Embryonic facial prominence (tissue), 1 donor: ENCODE measurements at regions not wholly inside any gene's neighbourhood (a gene's known extent, or its start where the extent isn't known, plus 50 kb on each side); places are given as distances from the start of the nearest gene placed in this dataset.

ENCODE experiments used
- DNase-seq: peaks from one replicate; pipeline ENCODE4 v3.0.0-alpha.2; 2016; ENCODE audit errors: extremely low spot score

DNA sequence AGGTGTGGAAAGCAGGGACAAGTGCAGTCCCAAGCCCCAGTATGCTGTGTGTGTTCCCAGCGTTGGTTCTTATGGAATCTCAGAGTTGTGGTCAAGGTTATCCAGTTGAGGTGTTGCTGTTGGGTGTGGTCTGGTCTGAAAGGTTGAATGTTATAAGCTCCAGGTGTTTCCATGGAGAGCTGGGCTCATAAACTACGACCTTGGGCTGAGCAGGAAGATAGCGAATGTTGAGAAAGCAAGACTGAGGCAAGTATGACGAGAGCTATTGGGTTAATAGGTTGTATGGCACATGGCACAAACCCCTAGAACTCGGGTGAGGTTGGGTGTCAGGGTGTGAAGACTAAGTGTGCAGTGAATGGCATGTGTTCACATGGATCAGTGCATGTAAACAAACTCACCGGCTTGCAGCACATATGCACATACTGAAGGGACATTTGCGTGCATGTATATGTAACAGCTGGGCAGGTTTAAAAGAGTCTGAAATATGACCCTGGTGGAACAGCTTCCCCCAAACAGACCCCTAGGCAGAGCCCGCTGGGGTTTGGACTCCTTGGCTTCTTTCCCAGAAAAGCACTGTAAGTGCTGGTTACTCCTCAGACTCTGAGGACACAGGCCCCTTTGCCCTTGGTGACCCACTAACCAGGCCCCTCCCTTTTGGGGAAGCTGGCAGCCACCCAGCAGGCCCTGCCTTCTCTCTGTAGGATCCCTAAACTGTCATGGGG lies 117.5 kb downstream of the NAV1 start:
- peak; percentile 70 for DNase-seq

DNA sequence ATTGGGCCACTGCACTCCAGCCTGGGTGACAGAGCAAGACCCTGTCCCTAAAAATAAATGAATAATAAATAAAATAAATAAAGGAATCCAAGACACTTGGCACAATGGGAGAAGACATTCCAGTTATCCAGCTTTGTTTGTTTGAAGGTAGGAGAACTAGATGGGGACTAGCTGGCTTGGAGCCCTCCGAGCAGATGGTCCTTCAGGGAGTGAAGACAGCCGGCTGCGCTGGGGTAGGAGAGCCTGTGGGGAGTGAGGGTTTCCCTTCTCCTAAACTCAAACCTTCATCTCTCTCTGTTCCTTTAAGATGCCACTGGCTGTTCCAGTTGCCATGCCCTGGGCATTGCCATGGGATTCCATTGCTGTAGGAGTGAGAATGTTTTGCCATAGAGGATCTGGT lies 120.6 kb downstream of the NAV1 start:
- no peak for DNase-seq

DNA sequence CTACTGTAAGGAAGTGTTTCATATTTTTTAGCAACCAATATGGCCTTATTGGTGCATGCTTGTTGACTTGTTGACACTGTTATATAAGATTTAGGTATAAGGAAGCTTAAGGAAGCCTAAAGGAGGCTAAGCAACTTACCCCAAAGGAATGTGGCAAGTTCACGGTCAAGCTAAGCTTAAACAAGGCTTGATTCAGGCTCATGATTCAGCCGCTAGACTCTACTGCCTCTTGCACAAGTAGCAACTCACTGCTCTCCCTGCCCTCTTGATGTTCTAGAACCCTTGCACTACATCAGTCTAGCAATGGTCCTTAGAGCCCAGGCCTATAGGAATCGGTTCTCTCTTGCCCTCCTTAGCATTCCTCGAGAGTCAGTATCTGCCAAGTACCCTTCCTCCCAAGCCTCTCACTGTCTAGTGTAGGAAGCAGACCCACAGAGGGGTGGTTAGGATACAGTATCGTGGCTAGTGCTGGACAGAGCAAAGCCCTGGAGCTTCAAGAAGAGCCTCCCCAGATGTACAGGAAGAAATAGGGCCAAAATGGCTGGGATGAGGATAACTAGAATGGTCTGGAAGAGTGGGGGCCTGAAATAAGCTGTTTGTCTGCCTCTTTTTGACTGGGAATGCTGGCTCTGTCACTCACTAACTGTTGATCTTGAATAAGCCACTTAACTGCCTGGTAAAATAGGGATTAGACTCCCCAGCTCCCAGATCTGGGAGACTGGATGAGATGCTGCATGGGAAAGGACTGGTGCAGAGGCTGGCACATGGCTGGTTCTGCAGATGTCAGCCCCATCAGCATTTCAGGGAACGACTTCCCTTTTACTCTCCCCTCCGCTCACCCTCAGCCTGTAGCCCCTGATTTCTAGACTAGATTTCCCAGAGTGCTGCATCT lies 122.2 kb downstream of the NAV1 start:
- no peak for DNase-seq

DNA sequence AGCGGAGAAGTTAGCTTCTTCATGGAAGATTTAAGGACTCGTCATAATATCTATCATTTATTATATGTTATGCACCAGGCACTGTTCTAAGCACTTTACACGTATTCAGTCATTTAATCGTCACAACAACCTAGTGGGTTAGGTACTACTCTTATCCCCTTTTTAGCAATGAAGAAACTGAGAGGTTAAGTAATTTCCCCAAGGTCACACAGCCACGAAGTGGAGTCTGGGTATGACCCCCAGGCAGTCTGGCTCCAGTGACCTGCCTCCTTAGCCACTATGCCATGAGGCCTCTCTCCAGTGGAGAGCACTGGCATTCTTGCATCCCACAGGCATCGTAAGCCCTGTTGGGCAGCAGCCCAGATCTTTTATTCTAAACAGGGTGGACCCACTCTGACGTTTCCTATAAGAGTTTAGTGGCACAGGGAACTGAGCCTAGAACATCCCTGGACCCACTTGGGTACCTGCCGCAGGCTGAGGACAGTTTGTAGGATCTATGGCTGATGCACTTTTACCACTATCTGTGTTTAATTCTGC lies 123.0 kb downstream of the NAV1 start:
- DNase-seq = no peak

DNA sequence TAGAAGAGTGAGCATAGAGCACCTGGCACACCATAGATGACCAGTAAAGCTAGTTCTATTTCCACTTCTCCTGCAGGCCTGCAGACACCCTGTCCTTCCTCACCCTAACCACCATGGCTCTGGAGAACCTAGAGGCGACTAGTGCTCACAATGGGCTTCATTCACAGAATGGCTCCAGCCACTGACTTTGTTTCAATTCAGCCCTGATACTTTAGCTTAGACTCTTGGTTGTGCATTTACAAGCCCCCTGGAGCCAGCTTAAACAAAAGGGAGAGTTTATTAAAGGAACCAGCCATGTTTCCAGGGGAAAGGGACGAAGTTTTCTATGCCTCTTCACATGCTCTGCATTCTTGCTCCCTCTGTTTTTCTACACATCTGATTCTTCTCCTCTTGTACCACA lies 123.7 kb downstream of the NAV1 start:
- no peak for DNase-seq

DNA sequence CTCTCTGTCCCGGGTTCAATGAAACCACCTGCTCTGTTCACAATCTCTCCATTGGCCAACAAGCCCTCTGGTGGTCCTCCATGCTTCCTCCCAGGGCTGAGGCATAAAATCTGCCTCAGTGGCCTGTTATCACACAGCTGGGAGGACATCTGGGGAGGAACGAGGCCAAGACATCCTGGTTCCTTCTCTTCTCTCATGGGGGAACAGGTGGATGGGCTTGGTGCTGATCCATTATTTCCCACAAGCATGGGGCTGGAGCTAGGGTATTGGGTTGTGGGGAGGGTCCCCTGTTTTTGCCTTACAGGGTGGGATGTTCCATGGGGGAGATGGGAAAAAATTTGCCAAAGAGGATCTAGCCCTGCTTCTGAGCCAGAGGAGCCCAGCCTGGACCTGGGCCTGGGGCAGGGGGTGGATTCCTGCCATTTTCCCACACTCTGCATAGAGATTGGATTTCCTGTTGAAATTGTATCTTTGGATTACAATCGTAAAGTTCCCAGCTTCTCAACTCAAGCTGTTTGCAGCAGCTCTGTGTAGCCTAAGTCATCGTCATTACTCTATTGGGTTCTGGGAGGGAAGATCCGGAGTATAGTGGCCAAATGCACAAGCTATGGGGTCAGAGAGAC lies 124.7 kb downstream of the NAV1 start:
- DNase-seq = no peak

DNA sequence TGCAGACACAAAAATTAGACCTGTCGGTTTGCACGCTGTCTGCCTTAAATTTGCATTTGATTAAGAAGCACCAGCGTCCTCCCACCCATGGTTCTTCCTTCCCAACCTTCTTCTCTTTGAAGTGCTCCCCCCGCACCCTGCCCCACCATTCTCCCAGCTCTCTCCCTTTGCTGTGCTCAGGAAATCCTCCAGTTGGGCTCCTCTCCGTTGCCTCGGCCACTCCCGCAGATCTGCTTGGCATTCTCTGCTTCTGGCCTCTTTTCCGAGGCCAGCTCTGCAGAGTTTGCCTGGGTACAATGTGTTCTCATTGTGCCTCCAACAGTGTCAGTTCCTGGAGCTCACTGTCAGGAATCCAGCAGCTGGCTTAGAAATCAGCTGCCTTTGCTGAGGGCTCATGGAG lies 126.1 kb downstream of the NAV1 start:
- DNase-seq = no peak

DNA sequence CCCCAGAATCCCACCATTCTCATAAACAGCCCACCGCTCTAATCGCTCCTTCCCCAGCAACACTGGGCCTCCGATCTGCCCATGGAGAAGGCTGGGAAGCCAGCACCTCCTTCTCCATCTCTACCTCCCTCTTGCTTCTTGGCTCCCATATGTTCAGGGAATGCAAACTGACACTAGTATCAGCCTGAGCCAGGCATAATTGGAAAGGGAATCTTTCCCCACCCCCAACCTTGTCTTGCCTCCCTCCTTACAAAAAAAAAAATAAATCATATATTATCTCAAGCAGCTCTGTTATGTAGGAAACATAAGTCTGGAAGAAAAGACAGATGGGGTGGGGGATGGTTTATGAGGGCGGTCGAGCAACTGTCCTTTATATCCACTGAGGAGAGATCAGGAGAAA lies 127.2 kb downstream of the NAV1 start:
- DNase-seq = no peak

DNA sequence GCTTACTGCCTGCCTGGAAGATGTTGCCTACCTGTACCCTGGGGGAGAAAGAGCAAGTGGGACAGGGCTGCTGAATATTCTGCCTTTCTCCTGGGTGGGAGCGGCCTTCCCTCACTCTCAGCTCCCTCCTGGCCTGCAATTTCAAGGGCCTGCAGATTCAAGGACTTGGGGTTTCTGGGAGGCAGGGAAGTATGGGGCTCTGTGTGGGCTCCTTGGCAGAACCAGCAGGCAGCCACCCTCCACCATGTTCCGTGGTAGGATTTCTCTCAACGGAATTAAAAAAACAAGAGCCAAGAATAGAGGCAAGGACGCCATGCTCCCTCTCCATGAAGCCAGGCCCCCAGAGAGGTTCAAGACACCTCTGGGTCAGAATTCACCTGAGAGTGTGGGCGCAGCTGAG lies 127.7 kb downstream of the NAV1 start:
- DNase-seq = no peak

DNA sequence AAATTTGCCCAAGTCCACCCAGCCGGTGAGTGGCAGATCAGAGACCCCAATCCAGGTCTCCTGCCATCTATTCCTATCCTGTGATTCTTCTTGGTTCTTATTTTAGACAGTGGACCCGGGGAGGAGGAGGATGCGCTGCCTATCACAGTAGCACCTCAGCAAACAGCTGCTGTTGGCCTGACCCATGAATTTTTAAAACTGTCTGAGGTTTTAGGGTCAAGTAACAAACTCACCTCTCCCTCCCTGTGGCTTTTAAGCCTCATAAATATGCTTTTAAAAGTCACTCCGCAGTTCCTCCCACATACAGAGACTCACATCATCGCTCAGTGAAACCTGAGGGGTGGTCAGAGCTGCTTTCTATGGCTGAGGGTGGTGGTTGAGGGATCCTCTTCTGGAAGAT lies 128.6 kb downstream of the NAV1 start:
- no peak for DNase-seq

DNA sequence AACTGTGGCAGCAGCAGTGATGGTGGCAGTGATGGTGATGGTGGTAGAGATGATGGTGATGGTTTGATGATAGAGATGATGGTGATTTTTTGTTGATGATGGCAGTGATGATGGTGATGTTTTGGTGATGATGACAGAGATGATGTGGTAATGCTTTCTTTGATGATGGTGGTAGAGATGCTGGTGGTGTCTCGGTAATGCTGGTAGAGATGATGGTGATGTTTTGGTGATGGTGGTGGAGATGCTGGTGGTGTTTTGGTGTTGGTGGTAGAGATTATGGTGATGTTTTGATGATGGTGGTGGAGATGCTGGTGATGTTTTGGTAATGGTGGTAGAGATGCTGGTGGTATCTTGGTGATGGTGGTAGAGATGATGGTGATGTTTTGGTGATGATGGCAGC lies 131.6 kb downstream of the NAV1 start:
- DNase-seq = no peak

DNA sequence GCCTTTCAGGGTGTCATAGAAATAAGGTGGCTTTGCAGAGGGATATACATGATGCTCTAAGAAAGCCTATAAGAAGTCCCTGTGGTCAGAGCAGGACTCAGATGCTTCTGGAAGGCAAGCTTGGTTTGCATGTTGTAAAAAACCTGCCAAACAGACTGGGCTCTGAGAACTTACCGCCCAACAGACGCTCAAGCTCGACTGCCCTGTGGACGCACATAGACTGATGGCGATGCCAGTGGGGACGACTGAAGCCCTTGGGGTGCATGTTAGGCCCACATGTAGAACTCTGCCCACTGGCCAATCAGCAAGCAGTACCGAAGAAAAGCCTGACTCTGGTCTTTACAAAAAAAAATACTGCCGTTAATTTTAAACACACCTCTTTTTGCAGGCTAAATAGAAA lies 133.8 kb downstream of the NAV1 start:
- no peak for DNase-seq

DNA sequence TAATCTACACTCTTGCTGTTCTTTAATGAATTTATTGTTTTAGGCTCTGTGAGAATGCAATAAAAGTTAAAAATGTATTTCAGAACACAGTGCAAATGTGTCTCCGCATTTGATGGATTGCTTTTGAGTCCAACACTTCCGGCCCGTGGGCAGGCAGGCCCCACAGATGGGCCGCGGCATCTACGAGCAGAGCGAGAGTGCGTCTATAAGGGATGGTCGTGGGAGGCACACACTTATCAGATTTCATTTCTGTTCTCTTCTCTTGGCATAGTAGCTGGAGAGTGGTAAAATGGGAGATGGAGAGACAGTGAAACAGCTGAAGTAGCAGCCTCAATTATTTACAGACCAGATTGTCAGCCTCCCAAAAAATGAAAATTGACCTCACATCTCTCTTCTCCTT lies 134.2 kb downstream of the NAV1 start:
- DNase-seq = no peak

DNA sequence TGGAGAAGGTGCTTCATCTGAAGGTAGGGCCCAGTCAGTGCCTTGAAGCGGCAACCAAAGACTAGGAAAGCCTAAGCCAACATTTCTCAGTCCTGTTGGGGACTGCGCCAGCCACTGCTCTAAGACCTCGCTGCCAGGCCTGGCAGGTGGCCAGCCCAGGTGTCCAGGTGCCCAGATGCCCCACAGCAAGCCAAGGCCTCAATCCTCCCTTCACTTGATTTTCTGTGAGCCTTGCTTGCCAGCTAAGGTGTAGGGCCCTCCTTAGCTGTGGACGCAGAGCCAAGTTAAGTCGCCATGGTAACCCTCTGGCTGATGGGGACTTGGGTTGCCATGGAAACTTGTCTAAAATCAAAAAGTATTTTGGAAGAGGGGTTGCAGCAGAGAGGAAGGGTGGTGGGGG lies 135.0 kb downstream of the NAV1 start:
- DNase-seq = no peak

DNA sequence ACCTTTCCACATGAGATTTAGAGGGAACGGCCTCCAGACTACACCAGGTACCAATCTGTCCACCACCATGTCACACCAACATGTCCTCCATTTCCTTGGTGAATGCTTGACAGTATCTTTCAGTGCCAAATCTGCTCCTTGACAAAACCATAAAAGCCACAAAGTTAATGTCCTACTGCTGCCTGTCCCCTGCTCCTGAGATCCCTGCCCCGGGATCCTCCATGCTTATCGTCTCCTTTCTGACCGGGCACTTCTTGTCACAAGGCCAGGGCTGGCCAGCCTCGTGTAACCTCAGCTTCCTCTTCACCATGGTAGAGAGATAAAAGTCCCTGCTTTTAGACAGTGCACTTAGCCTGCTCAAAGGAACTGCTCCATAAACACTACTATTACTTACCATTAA lies 136.2 kb downstream of the NAV1 start:
- DNase-seq = no peak

DNA sequence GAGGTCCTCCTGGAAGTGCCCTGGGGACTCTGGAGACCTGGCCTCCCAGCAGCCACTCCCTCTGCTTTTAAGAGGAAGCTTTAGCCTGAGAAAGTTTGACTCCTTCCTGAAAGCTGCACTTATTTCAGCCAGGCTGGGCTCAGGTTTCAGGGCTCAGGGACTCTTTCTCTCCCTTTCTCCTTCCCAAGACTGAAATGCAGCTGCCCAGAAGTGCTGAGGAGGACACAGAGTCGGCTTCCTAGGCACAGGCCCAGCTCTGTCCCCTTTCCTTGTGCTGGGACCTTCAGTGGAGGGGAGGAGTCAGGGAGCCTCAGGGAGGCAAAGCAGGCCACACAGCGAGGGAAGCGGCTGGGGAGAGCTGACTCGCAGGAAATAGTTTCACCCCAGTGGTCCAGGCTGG lies 137.3 kb downstream of the NAV1 start:
- DNase-seq = no peak

DNA sequence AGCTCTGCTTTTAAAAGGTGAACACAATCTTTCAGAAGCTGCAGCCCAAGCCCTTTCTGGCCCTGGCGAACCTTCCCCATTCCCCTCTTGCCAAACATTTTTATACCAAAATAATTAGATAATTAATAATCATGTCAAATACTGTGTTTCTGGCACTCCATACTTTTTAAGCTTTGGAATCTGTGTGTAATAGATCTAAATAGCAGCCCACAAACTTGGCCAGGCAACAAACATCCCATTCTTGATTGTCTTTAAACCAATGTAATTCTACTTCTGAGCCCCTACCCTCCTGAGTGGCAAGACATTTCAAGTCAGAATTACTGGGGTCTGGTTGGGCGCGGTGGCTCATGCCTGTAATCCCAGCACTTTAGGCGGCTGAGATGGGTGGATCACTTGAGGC lies 137.7 kb downstream of the NAV1 start:
- DNase-seq = no peak

DNA sequence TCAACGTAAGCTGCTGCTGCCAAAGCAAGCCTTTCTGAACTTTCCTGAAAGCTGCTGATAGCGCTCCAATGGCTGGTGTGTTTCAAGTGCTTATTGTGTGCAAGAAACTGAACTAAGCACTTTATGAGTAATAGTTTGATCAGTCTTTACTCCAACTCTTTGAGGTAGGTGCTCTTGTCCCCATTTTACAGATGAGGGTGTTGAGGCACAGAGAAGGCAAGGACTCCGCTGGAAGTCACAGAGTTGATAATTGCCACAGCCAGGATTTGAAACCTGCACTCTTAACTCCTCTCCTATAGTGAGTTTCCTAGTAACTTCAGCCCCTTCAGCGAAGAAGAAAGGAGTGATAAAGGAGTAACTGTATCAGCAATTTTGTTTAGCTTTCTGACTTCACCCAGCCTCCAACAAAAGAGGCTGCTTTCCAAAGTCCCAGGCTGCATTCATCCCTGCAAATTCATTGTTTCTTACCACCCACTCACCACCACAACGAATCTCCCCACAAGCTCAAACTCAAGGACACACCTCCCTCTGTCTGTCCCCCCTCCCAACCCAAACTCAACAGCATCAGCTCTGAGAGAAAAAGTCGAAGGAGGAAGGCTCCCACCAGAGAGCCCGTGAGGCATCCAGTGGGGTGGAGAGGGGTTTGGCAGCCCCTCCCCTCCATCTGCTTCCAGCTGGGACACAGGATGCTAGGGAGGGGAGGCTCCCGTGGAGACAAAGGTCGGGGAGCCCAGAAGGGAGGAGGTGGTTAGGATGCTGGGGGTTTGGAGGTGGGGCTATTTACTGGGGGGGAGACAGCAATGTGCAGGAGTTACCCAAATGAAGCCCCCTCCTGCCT lies 139.6 kb downstream of the NAV1 start:
- DNase-seq = no peak

DNA sequence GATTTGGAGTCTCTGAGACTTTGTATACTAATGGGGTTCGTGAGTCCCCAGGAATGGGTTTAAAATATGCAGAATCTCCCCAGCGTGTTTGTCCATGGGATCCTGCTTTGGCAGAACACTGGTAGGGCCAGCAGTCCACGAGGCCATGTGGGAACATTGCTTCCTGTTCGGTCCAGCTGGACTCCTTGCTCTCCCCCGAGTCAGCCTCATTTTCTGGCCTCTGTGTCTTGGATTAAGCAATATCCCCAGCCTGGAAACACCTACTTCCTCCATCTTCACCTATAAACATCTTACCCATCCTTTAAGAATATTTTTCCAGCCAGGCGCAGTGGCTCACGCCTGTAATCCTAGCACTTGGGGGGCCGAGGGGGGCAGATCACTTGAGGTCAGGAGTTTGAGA lies 142.4 kb downstream of the NAV1 start:
- no peak for DNase-seq

DNA sequence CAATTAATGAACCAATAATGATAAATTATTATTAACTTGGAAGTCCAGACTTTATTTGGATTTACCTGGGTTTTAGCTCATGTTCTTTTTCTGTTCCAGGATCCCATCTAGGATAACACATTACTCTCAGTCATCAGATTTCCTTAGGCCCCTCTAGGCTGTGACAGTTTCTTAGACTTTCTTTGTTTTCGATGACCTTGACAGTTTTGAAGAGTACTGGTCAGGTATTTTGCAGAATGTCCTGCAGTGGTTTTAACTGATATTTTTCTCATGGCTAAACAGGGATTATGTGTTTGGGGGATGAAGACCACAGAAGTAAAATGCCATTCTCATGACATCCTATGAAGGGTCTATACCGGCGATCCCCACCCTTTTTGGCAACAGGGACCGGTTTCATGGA lies 144.0 kb downstream of the NAV1 start:
- DNase-seq = no peak

DNA sequence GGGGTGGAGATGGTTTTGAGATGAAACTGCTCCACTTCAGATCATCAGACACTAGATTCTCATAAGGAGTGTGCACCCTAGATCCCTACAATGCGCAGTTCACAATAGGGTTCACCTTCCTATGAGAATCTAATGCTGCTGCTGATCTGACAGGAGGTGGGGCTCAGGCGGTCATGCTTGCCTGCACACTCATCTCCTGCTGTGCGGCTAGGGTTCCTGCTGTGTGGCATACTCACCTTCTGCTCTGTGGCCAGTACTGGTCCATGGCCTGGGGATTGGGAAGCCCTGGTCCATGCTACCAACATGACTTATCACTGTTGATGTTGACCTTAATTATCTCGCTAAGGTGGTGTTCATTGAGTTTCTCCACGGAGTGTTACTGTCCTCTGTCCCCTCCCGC lies 144.5 kb downstream of the NAV1 start:
- DNase-seq = no peak

DNA sequence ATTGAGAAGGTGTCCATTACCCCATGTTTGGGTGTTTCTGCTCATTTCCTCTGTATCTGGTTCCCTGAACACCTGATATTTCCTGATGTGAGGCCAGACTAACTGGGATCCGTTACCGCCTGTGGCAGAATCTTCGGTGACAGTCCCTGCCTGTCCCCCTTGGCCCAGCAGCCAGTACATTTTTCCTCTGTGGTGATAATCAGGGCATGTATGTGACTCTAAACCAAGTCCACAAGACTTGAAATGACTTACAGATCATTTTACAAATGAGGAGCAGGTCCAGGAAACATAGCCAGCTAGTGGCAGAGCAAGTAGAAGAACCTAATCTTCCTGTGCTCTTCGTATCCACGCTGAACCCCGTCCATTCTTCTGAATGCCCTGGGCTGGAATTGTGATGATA lies 143.5 kb upstream of the IPO9 start:
- no peak for DNase-seq
